ENCODE measurements at regions not wholly inside any gene's neighbourhood (a gene's known extent, or its start where the extent isn't known, plus 50 kb on each side); places are given as distances from the start of the nearest gene placed in this dataset.

DNA sequence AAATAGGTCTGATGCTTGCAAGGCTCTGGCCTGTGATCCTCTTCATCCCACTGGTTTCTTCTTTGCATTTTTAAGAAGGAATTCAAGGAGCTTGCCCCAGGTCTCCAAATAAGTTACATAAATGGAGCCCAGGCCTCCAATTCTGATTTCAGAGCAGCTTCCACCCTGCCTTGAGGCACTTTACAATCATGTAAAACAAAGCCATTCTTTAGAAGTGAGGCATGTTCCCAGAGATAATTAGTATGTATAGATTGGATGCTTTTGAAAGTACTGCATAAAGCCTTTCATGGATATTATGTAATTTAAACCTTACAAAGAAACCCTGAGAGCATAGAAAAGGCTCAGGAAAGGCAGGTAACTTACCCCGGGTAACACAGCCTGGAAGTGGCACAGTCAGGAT lies 466.5 kb downstream of the MIAT start:
- Histone ChIP-seq H3K36me3 (replicated peaks; ENCODE audit: insufficient read depth, low read length) (no peaks in the 10 kb centered on the region), H3F3A (ENCODE audit: insufficient read depth, low read length) (no peaks in the 10 kb centered on the region), H3K9me2 (replicated peaks; ENCODE audit: insufficient read depth, low read length) (no peaks in the 10 kb centered on the region), H3K4me1 (ENCODE audit: low read length) (no peaks in the 10 kb centered on the region), H3K4me2 (ENCODE audit: low read depth, low read length) (no peak overlapping the region), H3K27me3 (replicated peaks; ENCODE audit: insufficient read depth, low read length) (peaks cover 90% of the 10 kb centered on the region), H3K4me3 (ENCODE audit: low read length) (no peak overlapping the region), H3K79me2 (ENCODE audit: low read length) (no peaks in the 10 kb centered on the region), H2AFZ (ENCODE audit: low read length) (no peak overlapping the region), H3K9me3 (replicated peaks; ENCODE audit: insufficient read depth, low read length) (no peaks in the 10 kb centered on the region), H4K20me1 (ENCODE audit: insufficient read depth, low read length) (no peaks in the 10 kb centered on the region), H3K9ac (ENCODE audit: low read length) (no peak overlapping the region), H3K27ac (ENCODE audit: low read length) (no peak overlapping the region)
- TF ChIP-seq, protein P1, sequence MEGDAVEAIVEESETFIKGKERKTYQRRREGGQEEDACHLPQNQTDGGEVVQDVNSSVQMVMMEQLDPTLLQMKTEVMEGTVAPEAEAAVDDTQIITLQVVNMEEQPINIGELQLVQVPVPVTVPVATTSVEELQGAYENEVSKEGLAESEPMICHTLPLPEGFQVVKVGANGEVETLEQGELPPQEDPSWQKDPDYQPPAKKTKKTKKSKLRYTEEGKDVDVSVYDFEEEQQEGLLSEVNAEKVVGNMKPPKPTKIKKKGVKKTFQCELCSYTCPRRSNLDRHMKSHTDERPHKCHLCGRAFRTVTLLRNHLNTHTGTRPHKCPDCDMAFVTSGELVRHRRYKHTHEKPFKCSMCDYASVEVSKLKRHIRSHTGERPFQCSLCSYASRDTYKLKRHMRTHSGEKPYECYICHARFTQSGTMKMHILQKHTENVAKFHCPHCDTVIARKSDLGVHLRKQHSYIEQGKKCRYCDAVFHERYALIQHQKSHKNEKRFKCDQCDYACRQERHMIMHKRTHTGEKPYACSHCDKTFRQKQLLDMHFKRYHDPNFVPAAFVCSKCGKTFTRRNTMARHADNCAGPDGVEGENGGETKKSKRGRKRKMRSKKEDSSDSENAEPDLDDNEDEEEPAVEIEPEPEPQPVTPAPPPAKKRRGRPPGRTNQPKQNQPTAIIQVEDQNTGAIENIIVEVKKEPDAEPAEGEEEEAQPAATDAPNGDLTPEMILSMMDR (IDR thresholded peaks at IDR 0.05; ENCODE audit: low read length), result no peak
- TF ChIP-seq EZH2 (optimal IDR thresholded peaks at IDR 0.05; ENCODE audit: low read depth, low read length), result no peak
- no peak for TF ChIP-seq EZH2phosphoT487 (IDR thresholded peaks at IDR 0.05; ENCODE audit: low read length)
- no peak for DNase-seq

DNA sequence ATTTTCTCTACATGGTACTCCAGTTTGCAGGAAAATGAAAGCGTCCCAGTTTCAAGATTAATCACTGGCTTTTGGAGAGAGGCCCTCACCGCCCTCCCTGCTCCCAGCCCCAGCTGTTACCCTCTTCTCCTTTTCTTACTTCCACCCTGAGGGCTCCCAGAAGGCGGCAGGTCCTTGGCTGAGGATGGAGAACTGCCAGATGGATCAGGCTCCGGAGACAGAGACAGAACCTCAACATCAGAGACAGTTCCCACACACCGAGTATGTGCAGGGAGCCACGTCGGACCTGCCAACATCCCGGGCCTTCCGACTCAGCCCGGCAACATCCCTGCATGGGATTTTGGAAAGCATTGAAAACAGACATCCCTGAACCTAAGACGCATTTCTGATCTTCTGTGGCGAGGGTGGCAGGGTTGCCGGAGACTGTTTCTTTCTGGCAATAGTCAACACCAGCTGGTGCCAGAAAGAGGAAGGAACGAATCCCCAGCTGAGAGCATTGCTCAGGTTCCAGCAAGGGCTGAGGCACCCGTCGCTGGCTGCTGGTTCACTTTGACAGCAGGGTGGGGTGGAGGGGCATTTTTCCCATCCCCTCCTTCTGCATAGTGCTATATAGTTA lies 467.1 kb downstream of the MIAT start:
- Histone ChIP-seq H3K79me2 (ENCODE audit: low read length) (no peaks in the 10 kb centered on the region), H3K9ac (ENCODE audit: low read length) (no peak overlapping the region), H3K4me3 (ENCODE audit: low read length) (no peak overlapping the region), H4K20me1 (ENCODE audit: insufficient read depth, low read length) (no peaks in the 10 kb centered on the region), H3K4me2 (ENCODE audit: low read depth, low read length) (no peak overlapping the region), H3K27ac (ENCODE audit: low read length) (no peak overlapping the region), H2AFZ (ENCODE audit: low read length) (no peak overlapping the region), H3K4me1 (ENCODE audit: low read length) (no peaks in the 10 kb centered on the region), H3F3A (ENCODE audit: insufficient read depth, low read length) (no peaks in the 10 kb centered on the region), H3K27me3 (replicated peaks; ENCODE audit: insufficient read depth, low read length) (peaks cover 90% of the 10 kb centered on the region), H3K36me3 (replicated peaks; ENCODE audit: insufficient read depth, low read length) (no peaks in the 10 kb centered on the region), H3K9me2 (replicated peaks; ENCODE audit: insufficient read depth, low read length) (no peaks in the 10 kb centered on the region), H3K9me3 (replicated peaks; ENCODE audit: insufficient read depth, low read length) (no peaks in the 10 kb centered on the region)
- TF ChIP-seq EZH2phosphoT487 (IDR thresholded peaks at IDR 0.05; ENCODE audit: low read length) (no peak), EZH2 (optimal IDR thresholded peaks at IDR 0.05; ENCODE audit: low read depth, low read length) (no peak)
- TF ChIP-seq, protein P1 (IDR thresholded peaks at IDR 0.05; ENCODE audit: low read length), result no peak
- no peak for DNase-seq

DNA sequence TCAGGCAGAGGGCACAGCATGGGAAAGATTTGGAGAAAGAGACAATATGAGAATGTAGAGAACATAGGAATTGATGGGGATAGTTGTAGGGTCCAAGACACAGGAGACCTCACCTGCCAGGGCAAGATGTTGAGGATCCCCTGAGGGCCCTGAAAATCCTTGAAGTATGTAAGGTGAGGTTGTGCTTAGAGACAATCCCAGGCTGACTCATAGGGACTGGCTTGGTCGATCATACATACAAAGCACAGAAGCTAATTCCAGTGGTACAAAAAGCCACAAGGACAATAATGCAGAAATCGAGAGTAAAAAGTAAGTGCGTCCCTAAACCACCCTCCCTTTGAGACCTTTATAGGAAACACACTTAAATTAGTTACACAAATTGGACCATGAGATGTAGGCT lies 468.2 kb downstream of the MIAT start:
- Histone ChIP-seq H3K9me3 (replicated peaks; ENCODE audit: insufficient read depth, low read length) (no peaks in the 10 kb centered on the region), H3K4me2 (ENCODE audit: low read depth, low read length) (no peak overlapping the region), H3K9ac (ENCODE audit: low read length) (no peak overlapping the region), H3K9me2 (replicated peaks; ENCODE audit: insufficient read depth, low read length) (no peaks in the 10 kb centered on the region), H3F3A (ENCODE audit: insufficient read depth, low read length) (no peaks in the 10 kb centered on the region), H3K36me3 (replicated peaks; ENCODE audit: insufficient read depth, low read length) (no peaks in the 10 kb centered on the region), H3K79me2 (ENCODE audit: low read length) (no peaks in the 10 kb centered on the region), H2AFZ (ENCODE audit: low read length) (no peak overlapping the region), H3K27ac (ENCODE audit: low read length) (no peak overlapping the region), H4K20me1 (ENCODE audit: insufficient read depth, low read length) (no peaks in the 10 kb centered on the region), H3K27me3 (replicated peaks; ENCODE audit: insufficient read depth, low read length) (peaks cover 91% of the 10 kb centered on the region), H3K4me3 (ENCODE audit: low read length) (no peak overlapping the region), H3K4me1 (ENCODE audit: low read length) (no peaks in the 10 kb centered on the region)
- no peak for DNase-seq
- TF ChIP-seq EZH2 (optimal IDR thresholded peaks at IDR 0.05; ENCODE audit: low read depth, low read length), result no peak
- no peak for TF ChIP-seq EZH2phosphoT487 (IDR thresholded peaks at IDR 0.05; ENCODE audit: low read length)
- TF ChIP-seq, protein P1 (IDR thresholded peaks at IDR 0.05; ENCODE audit: low read length), result no peak

All from MM.1S (cell line).